NCI-H524 (cell line): ENCODE measurements at regions not wholly inside any gene's neighbourhood (a gene's known extent, or its start where the extent isn't known, plus 50 kb on each side); places are given as distances from the start of the nearest gene placed in this dataset.

Experiments used
- DNase-seq, 2 experiments: peaks; one replicate each; lab custom pipeline; 2025; lab: John Stamatoyannopoulos, UW

- DNase-seq = no peak
Observed at GRCh38 chr13:39970177-39970846, 314.9 kb downstream of the COG6 start.

GRCh38 chr13:39971526-39971925, 316.1 kb downstream of the COG6 start:
- no peak for DNase-seq

GRCh38 chr13:39976481-39976880, 321.0 kb downstream of the COG6 start:
- DNase-seq = no peak

GRCh38 chr13:39981056-39981455, 325.6 kb downstream of the COG6 start:
- DNase-seq = no peak

GRCh38 chr13:39982745-39983144, 327.3 kb downstream of the COG6 start:
- DNase-seq = no peak

GRCh38 chr13:39985071-39985470, 329.6 kb downstream of the COG6 start:
- no peak for DNase-seq

- no peak for DNase-seq
Observed at GRCh38 chr13:39988351-39988750, 332.9 kb downstream of the COG6 start.

- DNase-seq = no peak
Observed at GRCh38 chr13:39998166-39998565, 342.7 kb downstream of the COG6 start.

- DNase-seq = no peak
Observed at GRCh38 chr13:40002016-40002415, 346.6 kb downstream of the COG6 start.

GRCh38 chr13:40013554-40013953, 358.1 kb downstream of the COG6 start:
- no peak for DNase-seq

GRCh38 chr13:40016953-40017660, 361.6 kb downstream of the COG6 start:
- no peak for DNase-seq

- no peak for DNase-seq
Observed at GRCh38 chr13:40017662-40018262, 362.3 kb downstream of the COG6 start.

GRCh38 chr13:40023595-40024203, 368.2 kb downstream of the COG6 start:
- DNase-seq = no peak

GRCh38 chr13:40024204-40024966, 368.9 kb downstream of the COG6 start:
- DNase-seq = no peak

GRCh38 chr13:40024967-40025714, 369.7 kb downstream of the COG6 start:
- DNase-seq = no peak

GRCh38 chr13:40026174-40026585, 370.7 kb downstream of the COG6 start:
- no peak for DNase-seq

GRCh38 chr13:40026741-40027140, 371.3 kb downstream of the COG6 start:
- DNase-seq = no peak

- DNase-seq = no peak
Observed at GRCh38 chr13:40028446-40028845, 373.0 kb downstream of the COG6 start.

- no peak for DNase-seq
Observed at GRCh38 chr13:40031031-40031430, 375.6 kb downstream of the COG6 start.

GRCh38 chr13:40039061-40039460, 383.6 kb downstream of the COG6 start:
- no peak for DNase-seq

- no peak for DNase-seq
Observed at GRCh38 chr13:40042991-40043390, 387.5 kb downstream of the COG6 start.
